Kidney (tissue), 13 donors: ENCODE measurements at regions not wholly inside any gene's neighbourhood (a gene's known extent, or its start where the extent isn't known, plus 50 kb on each side); places are given as distances from the start of the nearest gene placed in this dataset.

Source experiments
- DNase-seq, 5 donors: peaks; one replicate each; pipeline ENCODE4 v3.0.0-alpha.2; 2013 to 2020
- FAIRE-seq: peaks from 2 replicates; lab custom pipeline; 2012; peaks lifted over from hg19 to GRCh38; lab: Jason Lieb, UNC
- H3K27ac ChIP-seq, 2 donors: one replicate each; pipeline ENCODE4 v1.7.0; 2013; ENCODE audit warnings: low read depth in 2 of 2, low read length in 2 of 2, inconsistent platforms in 1 of 2
- H3K27me3 ChIP-seq: one replicate; pipeline ENCODE4 v1.7.1; 2013; ENCODE audit warnings: low read length, inconsistent platforms; ENCODE audit not compliant: control insufficient read depth, insufficient read depth
- H3K36me3 ChIP-seq, 3 donors: one replicate each; pipeline versions ENCODE4 v1.7.0 to v1.7.1; 2013; ENCODE audit warnings: low read length in 3 of 3, control low read depth in 1 of 3, inconsistent platforms in 1 of 3; ENCODE audit not compliant: insufficient read depth in 3 of 3, control insufficient read depth in 2 of 3
- H3K4me1 ChIP-seq, 3 donors: one replicate each; pipeline versions ENCODE4 v1.7.0 to v1.7.1; 2013; ENCODE audit warnings: low read length in 3 of 3, inconsistent platforms in 1 of 3, low read depth in 1 of 3; ENCODE audit not compliant: control insufficient read depth in 2 of 3, insufficient read depth in 2 of 3
- H3K4me3 ChIP-seq, 3 donors: one replicate each; pipeline versions ENCODE4 v1.7.0 to v1.8.1; 2013; ENCODE audit warnings: low read length in 3 of 3, control low read depth in 1 of 3, inconsistent platforms in 1 of 3
- H3K9ac ChIP-seq, 3 donors: one replicate each; pipeline versions ENCODE4 v1.7.0 to v1.7.1; 2013; ENCODE audit warnings: low read length in 3 of 3, control low read depth in 1 of 3, inconsistent platforms in 1 of 3
- H3K9me3 ChIP-seq, 3 donors: one replicate each; pipeline versions ENCODE4 v1.7.0 to v1.7.1; 2013; ENCODE audit warnings: low read length in 3 of 3, control low read depth in 1 of 3, inconsistent platforms in 1 of 3; ENCODE audit not compliant: control insufficient read depth in 2 of 3, insufficient read depth in 1 of 3
- CTCF ChIP-seq: IDR thresholded peaks from 3 replicates; pipeline ENCODE4 v1.5.1; 2012; ENCODE audit warnings: mild to moderate bottlenecking, moderate library complexity, borderline replicate concordance; ENCODE audit not compliant: insufficient read depth; ENCODE audit errors: extremely low read depth
- intact Hi-C: fragments of 100-400 bp; cut with DNase I; formaldehyde crosslinking; loops from one replicate; pipeline ENCODE4 v1.11.1; 2022
- donor health status: control.
- donor health status: control.
- donor health status: control.
- donor health status: control.
- donor health status: control.
- donor health status: DM: yes; HTN: yes; CAD: no.
- donor health status: Normal renal cell carcinoma (clear cell type).

GRCh38 chr22:25448435-25449051, 115.9 kb upstream of the GRK3 start:
- H3K36me3 ChIP-seq: no peaks in the 10 kb centered on the region
- intact Hi-C loops: no loop called here
- FAIRE-seq (no peak), DNase-seq (peak in 3 of 5 donors; percentile 10 to 44 (median 17))
- no peaks in the 10 kb centered on the region for H3K9me3 ChIP-seq
- peaks cover 0 to 5% (median 0%) of the 10 kb centered on the region in 3 donors for H3K4me1 ChIP-seq
- no peak overlapping the region for H3K27ac ChIP-seq
- H3K9ac ChIP-seq: peak overlapping the region; percentile 74 to 83 (median 82)
- H3K4me3 ChIP-seq: peak overlapping the region; percentile 74 to 91 (median 88)
- no peak for TF ChIP-seq CTCF
- no peaks in the 10 kb centered on the region for H3K27me3 ChIP-seq

- FAIRE-seq (no peak), DNase-seq (no peak)
Observed at GRCh38 chr22:25449781-25450317, 114.6 kb upstream of the GRK3 start.

GRCh38 chr22:25451480-25452114, 112.9 kb upstream of the GRK3 start:
- Histone ChIP-seq H3K36me3 (peaks cover 0 to 1% (median 0%) of the 10 kb centered on the region in 3 donors), H3K4me1 (peaks cover 0 to 5% (median 0%) of the 10 kb centered on the region in 3 donors), H3K27ac (no peak overlapping the region), H3K27me3 (no peaks in the 10 kb centered on the region), H3K9ac (no peak overlapping the region), H3K4me3 (no peak overlapping the region), H3K9me3 (no peaks in the 10 kb centered on the region)
- DNase-seq (no peak), FAIRE-seq (no peak)
- intact Hi-C loops: no loop called here
- no peak for TF ChIP-seq CTCF

More at GRCh38 chr22:25449781-25450317, 114.6 kb upstream of the GRK3 start:
- Histone ChIP-seq H3K9me3 (no peaks in the 10 kb centered on the region), H3K27ac (no peak overlapping the region), H3K27me3 (no peaks in the 10 kb centered on the region), H3K36me3 (no peaks in the 10 kb centered on the region), H3K4me1 (peaks cover 0 to 5% (median 0%) of the 10 kb centered on the region in 3 donors), H3K9ac (no peak overlapping the region), H3K4me3 (no peak overlapping the region)
- no peak for TF ChIP-seq CTCF
- intact Hi-C loops: no loop called here
